ENCODE measurements at regions not wholly inside any gene's neighbourhood (a gene's known extent, or its start where the extent isn't known, plus 50 kb on each side); places are given as distances from the start of the nearest gene placed in this dataset.

- Mint-ChIP-seq H3K4me1 (ENCODE audit: low read depth) (no peaks in the 10 kb centered on the region), H3K27me3 (no peaks in the 10 kb centered on the region), H3K36me3 (ENCODE audit: low read depth) (no peaks in the 10 kb centered on the region), H3K27ac (no peak overlapping the region), H3K4me3 (no peak overlapping the region), H3K9me3 (no peaks in the 10 kb centered on the region)
- CTCF ChIA-PET: no interaction called here
- POLR2A ChIA-PET: no interaction called here
- DNase-seq: no peak
- ATAC-seq: no peak
- intact Hi-C loops (cut with micrococcal nuclease): no loop called here
- no peak for TF ChIP-seq CTCF (IDR thresholded peaks at IDR 0.05)
These were observed 108.1 kb upstream of the IQCM start for GRCh38 chr4:149923736-149924135.

GRCh38 chr4:149927514-149927913 lies 111.9 kb upstream of the IQCM start:
- POLR2A ChIA-PET: no interaction called here
- H3K27me3 Mint-ChIP-seq: no peaks in the 10 kb centered on the region
- H3K36me3 Mint-ChIP-seq (ENCODE audit: low read depth): no peaks in the 10 kb centered on the region
- H3K9me3 Mint-ChIP-seq: no peaks in the 10 kb centered on the region
- no peak for DNase-seq
- no peak overlapping the region for H3K27ac Mint-ChIP-seq
- H3K4me3 Mint-ChIP-seq: no peak overlapping the region
- ATAC-seq: no peak
- no peaks in the 10 kb centered on the region for H3K4me1 Mint-ChIP-seq (ENCODE audit: low read depth)
- TF ChIP-seq CTCF (IDR thresholded peaks at IDR 0.05): no peak
- intact Hi-C loops (cut with micrococcal nuclease): no loop called here
- CTCF ChIA-PET: no interaction called here

GRCh38 chr4:149928507-149928906 lies 112.9 kb upstream of the IQCM start:
- Mint-ChIP-seq H3K27me3 (no peaks in the 10 kb centered on the region), H3K36me3 (ENCODE audit: low read depth) (no peaks in the 10 kb centered on the region), H3K4me1 (ENCODE audit: low read depth) (no peaks in the 10 kb centered on the region), H3K4me3 (no peak overlapping the region), H3K9me3 (no peaks in the 10 kb centered on the region), H3K27ac (no peak overlapping the region)
- CTCF ChIA-PET: no interaction called here
- ATAC-seq (no peak), DNase-seq (no peak)
- TF ChIP-seq CTCF (IDR thresholded peaks at IDR 0.05): no peak
- intact Hi-C loops (cut with micrococcal nuclease): no loop called here
- POLR2A ChIA-PET: no interaction called here

- TF ChIP-seq CTCF (IDR thresholded peaks at IDR 0.05): no peak
- H3K27me3 Mint-ChIP-seq: peaks cover 2% of the 10 kb centered on the region
- CTCF ChIA-PET: no interaction called here
These were observed 115.8 kb upstream of the IQCM start for GRCh38 chr4:149931431-149931830.

DNA sequence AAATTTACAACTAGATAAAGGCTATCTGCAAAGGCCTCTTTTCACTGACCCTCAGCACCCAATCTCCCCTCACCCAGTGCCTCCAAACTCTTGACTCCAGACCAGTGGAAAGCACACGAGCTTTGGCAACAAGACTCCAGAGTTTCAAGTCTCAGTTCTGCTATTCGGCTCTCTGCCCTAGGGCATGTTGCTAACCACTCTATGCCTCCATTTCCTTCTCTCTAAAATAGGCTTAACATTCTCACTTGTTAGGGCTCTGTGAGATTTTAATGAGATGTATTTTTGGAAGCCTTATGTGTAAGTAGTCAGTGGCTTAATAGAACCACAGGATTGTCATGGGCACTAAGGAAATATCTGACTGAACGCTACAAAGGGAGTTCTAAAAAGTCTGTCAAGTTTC lies 116.5 kb upstream of the IQCM start:
- Mint-ChIP-seq H3K36me3 (ENCODE audit: low read depth) (no peaks in the 10 kb centered on the region), H3K27ac (no peak overlapping the region), H3K9me3 (no peaks in the 10 kb centered on the region), H3K4me3 (no peak overlapping the region), H3K4me1 (ENCODE audit: low read depth) (no peaks in the 10 kb centered on the region), H3K27me3 (peaks cover 2% of the 10 kb centered on the region)
- ATAC-seq (no peak), DNase-seq (no peak)
- ChIA-PET POLR2A (no interaction called here), CTCF (no interaction called here)
- no peak for TF ChIP-seq CTCF (IDR thresholded peaks at IDR 0.05)
- intact Hi-C loops (cut with micrococcal nuclease): no loop called here

More at GRCh38 chr4:149931431-149931830, 115.8 kb upstream of the IQCM start:
- DNase-seq (no peak), ATAC-seq (no peak)
- H3K4me3 Mint-ChIP-seq: no peak overlapping the region
- no peaks in the 10 kb centered on the region for H3K36me3 Mint-ChIP-seq (ENCODE audit: low read depth)
- POLR2A ChIA-PET: no interaction called here
- no peaks in the 10 kb centered on the region for H3K9me3 Mint-ChIP-seq
- H3K27ac Mint-ChIP-seq: no peak overlapping the region
- intact Hi-C loops (cut with micrococcal nuclease): no loop called here
- no peaks in the 10 kb centered on the region for H3K4me1 Mint-ChIP-seq (ENCODE audit: low read depth)

Data from activated CD8-positive, alpha-beta T cell treated with anti-CD3 and anti-CD28 coated beads for 36 hours (primary cell).